ENCODE measurements at regions not wholly inside any gene's neighbourhood (a gene's known extent, or its start where the extent isn't known, plus 50 kb on each side); places are given as distances from the start of the nearest gene placed in this dataset.
"Not testable (repeated sequence)": the region's sequence is repeated elsewhere in the genome, so short reads cannot be mapped to it uniquely, and the experiment has no call there.

DNA sequence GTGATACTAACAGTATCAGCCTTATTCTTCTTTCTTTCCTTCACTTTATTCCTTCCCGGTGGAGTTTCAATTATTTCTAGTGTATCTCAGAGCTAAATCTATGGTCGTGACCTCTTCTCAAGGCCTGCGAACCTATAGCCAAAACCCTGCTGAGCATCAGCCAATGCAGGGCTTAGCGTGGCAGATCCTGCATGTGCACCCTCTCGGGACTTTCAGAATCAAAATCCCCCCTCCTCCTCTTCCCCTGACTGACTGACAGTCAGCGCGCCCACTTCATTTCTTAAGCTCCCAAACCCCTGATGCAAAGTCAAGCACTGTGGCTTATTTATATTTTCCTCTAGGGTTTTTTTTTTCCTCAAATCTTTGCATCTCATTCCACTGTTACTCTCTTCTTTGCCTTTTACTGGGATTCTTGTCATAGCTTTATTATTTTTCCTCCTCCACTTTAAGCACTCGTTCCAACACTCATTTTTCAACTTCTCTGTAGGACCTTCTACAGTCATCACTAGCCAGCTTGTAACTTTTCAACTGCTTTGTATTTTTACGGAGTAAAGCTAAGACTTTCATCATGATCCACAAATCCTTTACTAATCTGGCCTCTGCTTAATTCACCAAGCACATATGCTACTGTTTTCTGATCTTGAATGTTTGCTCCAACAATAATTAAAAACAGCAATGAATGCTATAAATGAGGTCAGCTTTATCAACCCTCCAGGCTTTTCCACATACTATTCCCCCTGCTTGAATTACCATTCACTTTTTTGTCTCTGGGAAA lies 896.5 kb upstream of the PIK3C3 start:
- no peak for DNase-seq (ENCODE audit: low read depth)
- no peak overlapping the region for H3K4me3 ChIP-seq (ENCODE audit: low read depth, low read length)
- TF ChIP-seq MYC (IDR thresholded peaks at IDR 0.05; ENCODE audit: low read depth, low read length), result no peak
- no peak for TF ChIP-seq MAX (IDR thresholded peaks at IDR 0.05; ENCODE audit: low read depth, low read length)
- no peak for TF ChIP-seq POLR2A (IDR thresholded peaks at IDR 0.05; ENCODE audit: extremely low read depth, insufficient read length)
- TF ChIP-seq CTCF (IDR thresholded peaks at IDR 0.05; ENCODE audit: low read depth, low read length), result no peak

- no peak for DNase-seq (ENCODE audit: low read depth)
- TF ChIP-seq MAX (IDR thresholded peaks at IDR 0.05; ENCODE audit: low read depth, low read length), result no peak
- TF ChIP-seq POLR2A (IDR thresholded peaks at IDR 0.05; ENCODE audit: extremely low read depth, insufficient read length), result no peak
- no peak for TF ChIP-seq MYC (IDR thresholded peaks at IDR 0.05; ENCODE audit: low read depth, low read length)
- TF ChIP-seq CTCF (IDR thresholded peaks at IDR 0.05; ENCODE audit: low read depth, low read length), result no peak
- H3K4me3 ChIP-seq (ENCODE audit: low read depth, low read length), result no peak overlapping the region
Measured at GRCh38 chr18:41052625-41053024, 902.4 kb upstream of the PIK3C3 start.

GRCh38 chr18:41046250-41046649 lies 908.8 kb upstream of the PIK3C3 start:
- not testable (repeated sequence) for DNase-seq (ENCODE audit: low read depth); H3K4me3 ChIP-seq (ENCODE audit: low read depth, low read length)

DNA sequence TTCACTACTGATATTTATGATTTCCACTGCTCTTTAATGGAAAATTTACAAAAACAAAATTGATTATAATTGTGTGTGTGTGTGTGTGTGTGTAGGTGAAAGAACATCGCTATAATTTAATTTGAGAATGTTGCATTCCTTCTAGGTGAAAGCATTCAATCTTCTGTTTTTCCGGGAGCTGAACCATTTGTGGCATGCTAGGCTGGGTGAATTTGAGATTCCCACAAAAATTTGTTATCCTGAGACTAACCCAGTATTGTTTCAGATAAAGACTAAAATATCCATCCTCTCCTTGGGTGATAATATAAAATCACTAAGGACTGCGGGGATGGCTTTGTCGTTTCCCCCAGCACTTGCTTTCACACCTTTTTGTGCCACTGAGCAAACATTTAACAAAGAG lies 911.2 kb upstream of the PIK3C3 start:
- no peak for TF ChIP-seq POLR2A (IDR thresholded peaks at IDR 0.05; ENCODE audit: extremely low read depth, insufficient read length)
- TF ChIP-seq CTCF (IDR thresholded peaks at IDR 0.05; ENCODE audit: low read depth, low read length), result no peak
- TF ChIP-seq MYC (IDR thresholded peaks at IDR 0.05; ENCODE audit: low read depth, low read length), result no peak
- no peak for TF ChIP-seq MAX (IDR thresholded peaks at IDR 0.05; ENCODE audit: low read depth, low read length)
- no peak overlapping the region for H3K4me3 ChIP-seq (ENCODE audit: low read depth, low read length)
- no peak for DNase-seq (ENCODE audit: low read depth)

DNA sequence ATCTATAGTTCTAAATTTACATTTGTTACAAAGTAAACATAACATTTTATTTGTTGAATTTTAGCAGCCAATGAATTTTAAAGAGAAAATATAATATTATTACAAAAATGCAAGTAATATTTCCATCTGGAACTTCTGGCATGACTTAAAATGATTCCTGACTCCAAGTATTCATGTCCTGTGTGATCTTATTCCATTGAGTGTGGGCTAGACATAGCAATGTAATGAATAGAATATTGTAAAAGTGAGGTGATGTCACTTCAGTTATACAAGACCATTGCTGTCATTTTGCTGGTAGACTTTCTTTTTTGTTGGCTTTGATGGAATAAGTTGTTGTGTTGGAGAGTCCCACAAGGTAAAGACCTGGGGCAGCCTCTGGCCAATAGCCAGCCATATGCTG lies 912.2 kb upstream of the PIK3C3 start:
- no peak for DNase-seq (ENCODE audit: low read depth)

DNA sequence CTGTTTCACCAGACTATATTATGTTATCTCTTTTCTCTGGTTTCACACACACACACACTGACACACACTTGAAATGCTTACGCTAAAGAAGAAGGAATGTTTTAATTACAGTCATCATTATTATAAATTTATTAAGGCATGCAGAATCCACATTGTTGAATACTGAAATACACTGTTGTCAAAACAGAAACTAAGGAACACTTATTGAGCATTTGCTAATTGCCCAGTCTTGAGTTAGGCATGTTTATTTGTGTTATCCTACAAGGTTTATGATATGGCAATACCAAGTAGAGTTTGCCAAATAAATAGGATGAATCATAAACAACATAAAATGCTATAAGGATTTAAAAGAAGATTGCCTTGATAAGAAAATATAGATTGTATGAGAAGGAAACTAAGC lies 917.0 kb upstream of the PIK3C3 start:
- no peak for DNase-seq (ENCODE audit: low read depth)
- H3K4me3 ChIP-seq (ENCODE audit: low read depth, low read length), result no peak overlapping the region
- TF ChIP-seq POLR2A (IDR thresholded peaks at IDR 0.05; ENCODE audit: extremely low read depth, insufficient read length), result no peak
- no peak for TF ChIP-seq CTCF (IDR thresholded peaks at IDR 0.05; ENCODE audit: low read depth, low read length)
- TF ChIP-seq MAX (IDR thresholded peaks at IDR 0.05; ENCODE audit: low read depth, low read length), result no peak
- TF ChIP-seq MYC (IDR thresholded peaks at IDR 0.05; ENCODE audit: low read depth, low read length), result no peak

More for the DNA sequence above, 912.2 kb upstream of the PIK3C3 start:
- no peak for TF ChIP-seq MYC (IDR thresholded peaks at IDR 0.05; ENCODE audit: low read depth, low read length)
- H3K4me3 ChIP-seq (ENCODE audit: low read depth, low read length), result no peak overlapping the region

DNA sequence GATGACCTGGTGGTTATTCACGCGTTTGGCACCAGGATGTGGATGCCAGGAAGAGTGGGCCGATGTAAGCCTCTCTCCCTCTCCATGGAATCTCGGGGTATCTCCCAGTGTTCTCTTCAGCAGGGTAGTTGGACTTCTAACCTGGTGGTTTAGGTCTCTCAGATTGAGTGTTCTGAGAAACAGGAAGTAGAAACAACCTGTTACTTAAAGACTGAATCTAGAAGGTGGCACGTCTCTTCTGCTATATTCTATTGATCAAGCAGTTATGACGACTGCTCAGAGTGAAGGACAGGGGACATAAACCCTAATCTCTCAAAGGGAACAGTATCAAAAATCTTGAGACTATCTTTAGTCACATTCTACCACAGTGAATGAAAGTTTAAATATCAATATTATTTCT lies 918.7 kb upstream of the PIK3C3 start:
- TF ChIP-seq MYC (IDR thresholded peaks at IDR 0.05; ENCODE audit: low read depth, low read length) (no peak), CTCF (IDR thresholded peaks at IDR 0.05; ENCODE audit: low read depth, low read length) (no peak), POLR2A (IDR thresholded peaks at IDR 0.05; ENCODE audit: extremely low read depth, insufficient read length) (no peak), MAX (IDR thresholded peaks at IDR 0.05; ENCODE audit: low read depth, low read length) (no peak)
- no peak for DNase-seq (ENCODE audit: low read depth)
- no peak overlapping the region for H3K4me3 ChIP-seq (ENCODE audit: low read depth, low read length)
